Osteocyte (in vitro differentiated cells): ENCODE measurements at regions not wholly inside any gene's neighbourhood (a gene's known extent, or its start where the extent isn't known, plus 50 kb on each side); places are given as distances from the start of the nearest gene placed in this dataset.
A peak's percentile ranks its signal among the peaks of the same experiment; 100 is the strongest.

Source experiments
- DNase-seq: peaks from one replicate; pipeline ENCODE4 v3.0.0; 2021; ENCODE audit warnings: mixed read lengths; ENCODE audit not compliant: unreplicated experiment; ENCODE audit errors: extremely low spot score
- H3K27ac Mint-ChIP-seq: one replicate; pipeline ENCODE4 v1.8.0; 2021; ENCODE audit warnings: mild to moderate bottlenecking, mixed read lengths; ENCODE audit not compliant: unreplicated experiment
- H3K27me3 Mint-ChIP-seq: one replicate; pipeline ENCODE4 v1.8.0; 2021; ENCODE audit warnings: mixed read lengths; ENCODE audit not compliant: unreplicated experiment
- H3K36me3 Mint-ChIP-seq: one replicate; pipeline ENCODE4 v1.8.0; 2021; ENCODE audit warnings: mixed read lengths; ENCODE audit not compliant: unreplicated experiment
- H3K4me1 Mint-ChIP-seq: one replicate; pipeline ENCODE4 v1.8.0; 2021; ENCODE audit warnings: mixed read lengths; ENCODE audit not compliant: unreplicated experiment
- H3K4me3 Mint-ChIP-seq: one replicate; pipeline ENCODE4 v1.8.0; 2021; ENCODE audit warnings: mild to moderate bottlenecking, moderate library complexity, mixed read lengths; ENCODE audit not compliant: unreplicated experiment
- H3K9me3 Mint-ChIP-seq: one replicate; pipeline ENCODE4 v1.8.0; 2021; ENCODE audit warnings: mixed read lengths; ENCODE audit not compliant: unreplicated experiment
- TF ChIP-seq, protein P1 (sequence below): fragments of 200-600 bp; sonication (generic); IDR thresholded peaks from 2 replicates; pipeline ENCODE4 v1.5.0; 2021; ENCODE audit warnings: antibody characterized with exemption, mild to moderate bottlenecking, moderate library complexity

DNA sequence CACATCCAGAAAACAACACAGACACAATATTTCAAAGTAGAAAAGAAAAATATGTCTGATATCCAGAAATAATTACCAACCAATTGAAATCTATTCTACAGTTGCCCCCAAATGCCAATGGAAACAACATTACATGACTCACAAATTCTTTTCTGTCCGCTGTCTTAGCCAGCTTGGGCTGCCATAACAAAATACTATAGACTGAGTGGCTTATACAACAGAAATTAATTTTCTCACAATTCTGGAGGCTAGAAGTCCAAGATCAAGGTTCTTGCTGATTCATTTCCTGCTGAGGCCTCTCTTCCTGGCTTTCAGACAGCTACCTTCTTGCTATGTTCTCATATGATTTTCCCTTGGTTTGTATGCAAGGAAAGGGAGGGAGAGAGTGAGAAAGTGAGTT lies 698.1 kb downstream of the DHX35 start:
- H3K4me3 Mint-ChIP-seq, result no peak overlapping the region
- H3K9me3 Mint-ChIP-seq, result no peaks in the 10 kb centered on the region
- TF ChIP-seq, protein P1, sequence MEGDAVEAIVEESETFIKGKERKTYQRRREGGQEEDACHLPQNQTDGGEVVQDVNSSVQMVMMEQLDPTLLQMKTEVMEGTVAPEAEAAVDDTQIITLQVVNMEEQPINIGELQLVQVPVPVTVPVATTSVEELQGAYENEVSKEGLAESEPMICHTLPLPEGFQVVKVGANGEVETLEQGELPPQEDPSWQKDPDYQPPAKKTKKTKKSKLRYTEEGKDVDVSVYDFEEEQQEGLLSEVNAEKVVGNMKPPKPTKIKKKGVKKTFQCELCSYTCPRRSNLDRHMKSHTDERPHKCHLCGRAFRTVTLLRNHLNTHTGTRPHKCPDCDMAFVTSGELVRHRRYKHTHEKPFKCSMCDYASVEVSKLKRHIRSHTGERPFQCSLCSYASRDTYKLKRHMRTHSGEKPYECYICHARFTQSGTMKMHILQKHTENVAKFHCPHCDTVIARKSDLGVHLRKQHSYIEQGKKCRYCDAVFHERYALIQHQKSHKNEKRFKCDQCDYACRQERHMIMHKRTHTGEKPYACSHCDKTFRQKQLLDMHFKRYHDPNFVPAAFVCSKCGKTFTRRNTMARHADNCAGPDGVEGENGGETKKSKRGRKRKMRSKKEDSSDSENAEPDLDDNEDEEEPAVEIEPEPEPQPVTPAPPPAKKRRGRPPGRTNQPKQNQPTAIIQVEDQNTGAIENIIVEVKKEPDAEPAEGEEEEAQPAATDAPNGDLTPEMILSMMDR, result no peak
- H3K4me1 Mint-ChIP-seq, result peaks cover 33% of the 10 kb centered on the region
- DNase-seq, result no peak
- H3K27me3 Mint-ChIP-seq, result no peaks in the 10 kb centered on the region
- peak overlapping the region; percentile 80 for H3K27ac Mint-ChIP-seq
- H3K36me3 Mint-ChIP-seq, result no peaks in the 10 kb centered on the region

GRCh38 chr20:39658662-39659409 lies 696.7 kb downstream of the DHX35 start:
- DNase-seq, result no peak
- no peaks in the 10 kb centered on the region for H3K9me3 Mint-ChIP-seq
- peaks cover 43% of the 10 kb centered on the region for H3K4me1 Mint-ChIP-seq
- peak overlapping the region; percentile 80 for H3K27ac Mint-ChIP-seq
- no peaks in the 10 kb centered on the region for H3K36me3 Mint-ChIP-seq
- H3K27me3 Mint-ChIP-seq, result no peaks in the 10 kb centered on the region
- TF ChIP-seq, protein P1, result no peak
- H3K4me3 Mint-ChIP-seq, result no peak overlapping the region

DNA sequence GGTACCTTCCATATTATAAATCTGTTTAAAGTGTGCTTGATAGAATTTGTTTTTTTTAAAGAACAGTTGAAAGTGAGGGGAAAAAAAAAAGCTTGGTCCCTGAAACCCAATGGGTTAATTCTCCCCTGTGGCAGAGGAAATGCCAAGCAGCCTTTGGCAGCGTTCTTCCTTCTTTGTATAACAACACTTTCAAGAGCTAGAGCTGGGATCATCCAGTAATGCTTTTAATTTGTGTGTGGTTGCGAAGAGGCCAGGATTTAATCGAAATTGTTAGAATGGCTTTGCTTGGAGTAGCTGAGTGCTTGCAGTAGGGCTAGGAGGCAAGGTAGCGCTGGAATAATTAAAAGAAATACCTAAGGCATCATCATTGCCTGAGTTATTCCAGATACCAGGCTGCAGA lies 692.0 kb downstream of the DHX35 start:
- Mint-ChIP-seq H3K4me1 (peaks cover 16% of the 10 kb centered on the region), H3K27ac (peak overlapping the region; percentile 16), H3K36me3 (no peaks in the 10 kb centered on the region), H3K9me3 (no peaks in the 10 kb centered on the region), H3K27me3 (no peaks in the 10 kb centered on the region), H3K4me3 (no peak overlapping the region)
- no peak for DNase-seq
- TF ChIP-seq, protein P1, result no peak

DNA sequence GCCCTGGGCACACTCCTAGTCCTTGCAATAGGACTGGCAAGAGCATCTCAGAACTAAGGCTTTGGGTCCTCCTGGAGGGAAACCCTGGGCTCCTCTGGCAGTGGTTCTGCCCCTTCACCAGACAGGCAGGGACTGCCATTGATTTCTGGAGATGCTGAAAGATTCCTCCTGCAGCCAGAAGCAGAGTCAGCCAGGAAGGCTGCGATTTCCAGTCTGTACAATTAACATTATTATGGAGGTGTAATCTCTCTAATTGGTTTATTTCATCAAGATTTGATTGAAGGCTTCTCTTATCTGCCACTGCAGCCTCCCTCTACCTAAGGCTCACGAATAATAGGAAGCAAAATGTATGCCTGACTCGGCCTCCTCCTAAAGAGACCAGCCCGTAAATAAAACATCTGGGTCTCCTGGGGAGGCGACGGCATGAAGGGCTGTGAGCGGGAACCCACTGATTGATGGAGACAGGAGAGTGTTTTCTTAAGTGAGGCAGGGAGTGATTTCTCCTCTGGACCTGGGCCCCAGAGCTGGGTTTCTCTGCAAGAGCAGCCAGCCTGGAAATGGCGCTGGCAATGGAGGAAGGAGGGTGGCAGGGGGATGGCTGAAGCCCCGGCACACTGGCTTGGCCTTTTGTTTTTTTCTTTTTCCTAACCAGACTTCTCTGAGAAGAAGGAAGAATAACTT lies 689.6 kb downstream of the DHX35 start:
- H3K4me1 Mint-ChIP-seq, result peaks cover 19% of the 10 kb centered on the region
- H3K9me3 Mint-ChIP-seq, result no peaks in the 10 kb centered on the region
- DNase-seq, result peak; percentile 30
- TF ChIP-seq, protein P1, result no peak
- H3K36me3 Mint-ChIP-seq, result no peaks in the 10 kb centered on the region
- H3K4me3 Mint-ChIP-seq, result no peak overlapping the region
- no peaks in the 10 kb centered on the region for H3K27me3 Mint-ChIP-seq
- no peak overlapping the region for H3K27ac Mint-ChIP-seq

GRCh38 chr20:39646874-39647413 lies 684.8 kb downstream of the DHX35 start:
- no peak for DNase-seq
- Mint-ChIP-seq H3K36me3 (no peaks in the 10 kb centered on the region), H3K27me3 (peaks cover 2% of the 10 kb centered on the region), H3K4me1 (peaks cover 22% of the 10 kb centered on the region), H3K9me3 (no peaks in the 10 kb centered on the region), H3K27ac (no peak overlapping the region), H3K4me3 (no peak overlapping the region)
- TF ChIP-seq, protein P1, result no peak
